ENCODE measurements at regions not wholly inside any gene's neighbourhood (a gene's known extent, or its start where the extent isn't known, plus 50 kb on each side); places are given as distances from the start of the nearest gene placed in this dataset.

GRCh38 chr14:101406921-101407320, 154.4 kb upstream of the DIO3 start:
- Histone ChIP-seq H3K36me3 (ENCODE audit: control insufficient read depth, insufficient read depth, low read length) (no peaks in the 10 kb centered on the region), H3K27me3 (ENCODE audit: control insufficient read depth, insufficient read depth, low read length) (no peaks in the 10 kb centered on the region), H3K4me3 (ENCODE audit: low read depth, low read length) (no peak overlapping the region)
- TF ChIP-seq, protein P1, sequence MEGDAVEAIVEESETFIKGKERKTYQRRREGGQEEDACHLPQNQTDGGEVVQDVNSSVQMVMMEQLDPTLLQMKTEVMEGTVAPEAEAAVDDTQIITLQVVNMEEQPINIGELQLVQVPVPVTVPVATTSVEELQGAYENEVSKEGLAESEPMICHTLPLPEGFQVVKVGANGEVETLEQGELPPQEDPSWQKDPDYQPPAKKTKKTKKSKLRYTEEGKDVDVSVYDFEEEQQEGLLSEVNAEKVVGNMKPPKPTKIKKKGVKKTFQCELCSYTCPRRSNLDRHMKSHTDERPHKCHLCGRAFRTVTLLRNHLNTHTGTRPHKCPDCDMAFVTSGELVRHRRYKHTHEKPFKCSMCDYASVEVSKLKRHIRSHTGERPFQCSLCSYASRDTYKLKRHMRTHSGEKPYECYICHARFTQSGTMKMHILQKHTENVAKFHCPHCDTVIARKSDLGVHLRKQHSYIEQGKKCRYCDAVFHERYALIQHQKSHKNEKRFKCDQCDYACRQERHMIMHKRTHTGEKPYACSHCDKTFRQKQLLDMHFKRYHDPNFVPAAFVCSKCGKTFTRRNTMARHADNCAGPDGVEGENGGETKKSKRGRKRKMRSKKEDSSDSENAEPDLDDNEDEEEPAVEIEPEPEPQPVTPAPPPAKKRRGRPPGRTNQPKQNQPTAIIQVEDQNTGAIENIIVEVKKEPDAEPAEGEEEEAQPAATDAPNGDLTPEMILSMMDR (IDR thresholded peaks at IDR 0.05; ENCODE audit: insufficient read depth, low read length, poor library complexity, severe bottlenecking) = no peak
- DNase-seq (ENCODE audit: low read depth) = no peak

GRCh38 chr14:101407328-101407727, 154.0 kb upstream of the DIO3 start:
- no peak for DNase-seq (ENCODE audit: low read depth)
- TF ChIP-seq, protein P1 (IDR thresholded peaks at IDR 0.05; ENCODE audit: insufficient read depth, low read length, poor library complexity, severe bottlenecking) = no peak
- Histone ChIP-seq H3K4me3 (ENCODE audit: low read depth, low read length) (no peak overlapping the region), H3K27me3 (ENCODE audit: control insufficient read depth, insufficient read depth, low read length) (no peaks in the 10 kb centered on the region), H3K36me3 (ENCODE audit: control insufficient read depth, insufficient read depth, low read length) (no peaks in the 10 kb centered on the region)

GRCh38 chr14:101408077-101408831, 153.0 kb upstream of the DIO3 start:
- H3K36me3 ChIP-seq (ENCODE audit: control insufficient read depth, insufficient read depth, low read length) = no peaks in the 10 kb centered on the region
- TF ChIP-seq, protein P1 (IDR thresholded peaks at IDR 0.05; ENCODE audit: insufficient read depth, low read length, poor library complexity, severe bottlenecking) = no peak
- H3K27me3 ChIP-seq (ENCODE audit: control insufficient read depth, insufficient read depth, low read length) = no peaks in the 10 kb centered on the region
- no peak overlapping the region for H3K4me3 ChIP-seq (ENCODE audit: low read depth, low read length)
- no peak for DNase-seq (ENCODE audit: low read depth)

DNA sequence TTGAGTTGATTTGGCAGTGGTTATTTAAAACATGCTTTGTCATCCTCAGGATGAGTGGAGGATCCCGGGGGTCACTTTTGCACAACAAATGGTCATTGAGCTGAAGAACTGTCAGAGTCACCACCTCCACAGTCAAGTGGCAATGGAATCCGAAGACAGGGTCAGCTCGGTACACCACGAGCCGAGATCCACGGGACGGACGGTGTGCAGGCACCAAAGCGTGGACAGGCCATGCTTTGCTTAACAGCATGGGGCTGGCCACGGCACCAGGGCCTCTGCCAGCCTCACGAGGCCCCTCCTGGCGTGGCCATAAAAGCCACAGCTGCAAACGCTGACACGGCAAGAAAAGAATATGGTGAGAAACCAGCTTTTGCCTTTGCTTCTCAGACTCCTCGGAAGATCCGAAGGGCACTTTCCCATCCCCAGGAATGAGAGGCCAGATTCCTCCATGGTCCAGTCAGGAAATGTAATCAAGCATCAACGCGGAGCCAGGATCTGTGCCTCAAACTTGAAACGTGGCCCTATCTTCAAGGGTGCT, 152.2 kb upstream of the DIO3 start:
- TF ChIP-seq, protein P1 (IDR thresholded peaks at IDR 0.05; ENCODE audit: insufficient read depth, low read length, poor library complexity, severe bottlenecking) = no peak
- DNase-seq (ENCODE audit: low read depth) = no peak
- Histone ChIP-seq H3K4me3 (ENCODE audit: low read depth, low read length) (no peak overlapping the region), H3K36me3 (ENCODE audit: control insufficient read depth, insufficient read depth, low read length) (no peaks in the 10 kb centered on the region), H3K27me3 (ENCODE audit: control insufficient read depth, insufficient read depth, low read length) (no peaks in the 10 kb centered on the region)

DNA sequence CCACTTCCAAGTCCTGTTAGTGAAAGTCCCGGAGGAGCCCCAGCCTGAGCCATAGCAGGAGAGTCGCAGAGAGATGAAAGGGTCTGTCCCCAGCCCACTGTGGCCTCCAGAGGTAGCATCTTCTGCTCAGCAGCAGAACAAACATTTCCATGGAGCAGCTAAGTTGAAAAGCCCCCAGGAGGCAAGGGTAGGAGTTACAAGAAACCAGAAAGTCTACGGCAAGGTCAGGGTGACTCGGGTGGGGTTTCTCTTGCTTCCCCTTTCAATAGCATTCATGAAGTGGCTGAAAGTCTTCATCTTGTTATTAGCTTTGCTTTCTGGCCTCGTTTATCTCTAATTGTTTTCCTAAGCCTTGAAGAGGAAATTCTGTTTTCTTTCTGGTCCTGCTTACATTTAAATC, 151.2 kb upstream of the DIO3 start:
- Histone ChIP-seq H3K4me3 (ENCODE audit: low read depth, low read length) (no peak overlapping the region), H3K27me3 (ENCODE audit: control insufficient read depth, insufficient read depth, low read length) (no peaks in the 10 kb centered on the region), H3K36me3 (ENCODE audit: control insufficient read depth, insufficient read depth, low read length) (no peaks in the 10 kb centered on the region)
- no peak for DNase-seq (ENCODE audit: low read depth)
- TF ChIP-seq, protein P1 (IDR thresholded peaks at IDR 0.05; ENCODE audit: insufficient read depth, low read length, poor library complexity, severe bottlenecking) = no peak

DNA sequence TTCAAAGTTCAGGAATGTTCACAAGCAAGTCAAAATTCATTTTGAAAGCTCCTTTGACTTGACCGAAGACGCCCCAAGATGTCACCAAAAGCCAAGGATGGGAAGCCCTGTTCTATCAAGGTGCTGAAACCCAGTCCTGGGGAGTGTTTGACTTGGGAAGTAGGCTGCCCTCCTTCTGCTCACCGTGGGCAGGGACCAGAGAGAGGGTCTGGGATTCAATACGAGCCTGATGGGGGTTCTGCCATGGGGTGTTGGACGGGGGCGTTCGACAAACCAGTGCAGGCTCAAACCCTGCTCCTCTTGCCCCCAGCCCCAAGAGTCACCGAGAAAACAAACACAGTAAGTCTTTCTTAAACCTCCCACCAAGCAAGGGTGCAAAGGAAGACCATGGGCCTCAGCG, 150.1 kb upstream of the DIO3 start:
- TF ChIP-seq, protein P1 (IDR thresholded peaks at IDR 0.05; ENCODE audit: insufficient read depth, low read length, poor library complexity, severe bottlenecking) = no peak
- no peaks in the 10 kb centered on the region for H3K36me3 ChIP-seq (ENCODE audit: control insufficient read depth, insufficient read depth, low read length)
- no peak for DNase-seq (ENCODE audit: low read depth)
- no peaks in the 10 kb centered on the region for H3K27me3 ChIP-seq (ENCODE audit: control insufficient read depth, insufficient read depth, low read length)
- H3K4me3 ChIP-seq (ENCODE audit: low read depth, low read length) = no peak overlapping the region

Measured in kidney epithelial cell (primary cell).